Stimulated activated CD4-positive, alpha-beta T cell treated with anti-CD3 and anti-CD28 coated beads, Interleukin-4, amount 100 ng/mL, for 4 hours (primary cell): ENCODE measurements at regions not wholly inside any gene's neighbourhood (a gene's known extent, or its start where the extent isn't known, plus 50 kb on each side); places are given as distances from the start of the nearest gene placed in this dataset.

Source experiments
- DNase-seq, 2 experiments: peaks; one replicate each; pipeline ENCODE4 v3.0.0-alpha.2; 2020

DNA sequence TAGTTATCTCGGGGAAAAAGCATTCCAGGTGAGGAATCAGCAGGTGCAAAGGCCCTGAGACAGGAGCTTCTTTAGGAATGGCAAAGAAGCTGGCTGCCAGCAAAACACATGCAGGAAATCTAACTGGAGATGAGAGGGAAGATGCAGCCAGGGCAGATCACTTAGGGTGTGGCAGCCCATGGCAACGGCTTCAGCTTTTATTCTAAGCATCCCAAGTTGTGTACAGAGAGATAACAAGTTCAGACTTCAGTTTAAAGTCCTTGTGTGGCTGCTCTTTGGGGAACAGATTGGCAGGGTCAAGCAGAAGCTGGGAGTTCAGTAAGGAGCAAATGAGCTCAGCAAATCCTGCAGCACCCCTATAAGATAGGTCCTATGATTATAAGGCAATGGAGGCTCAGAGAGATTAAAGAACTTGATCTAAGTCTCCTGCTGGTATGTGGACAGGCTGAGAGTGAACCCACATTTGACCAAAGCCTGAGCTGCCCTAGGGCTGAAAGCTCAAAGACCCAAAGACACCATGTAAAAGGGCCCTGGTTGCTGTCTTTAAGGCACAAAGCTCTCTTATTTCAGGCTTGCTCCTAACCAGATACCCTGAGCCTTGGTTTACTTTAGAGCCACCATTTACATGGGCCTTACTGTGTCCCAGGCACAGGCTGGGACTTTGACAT is 466.8 kb downstream of the SOX6 start:
- no peak for DNase-seq

DNA sequence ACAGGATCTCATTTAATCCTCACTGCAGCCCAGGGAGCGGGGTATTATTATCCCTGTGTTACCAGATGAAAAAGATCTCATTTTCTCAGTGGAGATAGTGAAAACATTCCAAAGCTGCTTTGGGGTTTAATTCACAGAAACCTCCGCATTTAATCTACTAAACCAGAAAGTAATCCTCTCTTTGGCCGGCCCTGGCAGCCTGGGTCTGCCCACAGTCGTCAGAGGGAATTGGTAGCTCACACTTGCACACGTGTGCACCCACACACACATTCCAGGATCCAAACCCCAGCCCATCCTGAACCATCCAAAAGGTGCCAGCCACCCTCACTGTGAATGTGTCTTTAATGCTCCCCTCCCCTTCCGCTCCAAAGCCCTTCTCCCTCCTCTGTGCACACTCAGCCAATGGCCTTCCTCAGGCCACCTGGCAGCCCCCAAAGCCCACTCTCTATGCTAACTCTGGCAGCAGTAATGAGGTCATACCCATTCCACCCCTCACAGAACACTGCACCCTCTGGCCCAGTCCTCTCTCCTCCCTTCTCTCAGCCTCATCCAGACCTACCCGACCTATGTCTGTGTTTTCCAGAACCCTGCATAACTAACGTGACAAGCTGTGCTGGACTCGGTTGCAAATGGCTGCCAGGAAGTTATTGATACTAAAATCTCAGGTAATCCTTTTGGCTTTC is 466.2 kb downstream of the SOX6 start:
- DNase-seq: no peak

DNA sequence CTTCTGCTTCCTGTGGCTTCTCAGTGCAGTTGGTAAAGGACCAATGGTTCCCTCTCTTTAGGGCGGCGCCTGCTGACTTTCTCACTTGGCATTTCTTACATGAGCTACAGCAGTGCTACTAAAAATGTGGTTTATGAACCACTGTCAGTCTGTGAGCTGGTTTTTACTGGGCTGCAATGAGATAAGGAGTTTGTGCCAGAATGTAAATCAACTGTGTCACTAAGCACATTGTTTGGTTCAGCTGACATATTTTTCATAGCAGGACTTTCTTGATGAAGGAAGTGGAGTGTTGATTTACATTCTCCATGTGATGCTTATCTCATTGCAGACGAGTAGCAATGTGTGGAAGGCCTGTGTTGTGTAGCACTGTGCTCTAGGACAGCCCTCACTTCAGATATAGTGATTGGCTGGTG is 463.3 kb downstream of the SOX6 start:
- DNase-seq: no peak

DNA sequence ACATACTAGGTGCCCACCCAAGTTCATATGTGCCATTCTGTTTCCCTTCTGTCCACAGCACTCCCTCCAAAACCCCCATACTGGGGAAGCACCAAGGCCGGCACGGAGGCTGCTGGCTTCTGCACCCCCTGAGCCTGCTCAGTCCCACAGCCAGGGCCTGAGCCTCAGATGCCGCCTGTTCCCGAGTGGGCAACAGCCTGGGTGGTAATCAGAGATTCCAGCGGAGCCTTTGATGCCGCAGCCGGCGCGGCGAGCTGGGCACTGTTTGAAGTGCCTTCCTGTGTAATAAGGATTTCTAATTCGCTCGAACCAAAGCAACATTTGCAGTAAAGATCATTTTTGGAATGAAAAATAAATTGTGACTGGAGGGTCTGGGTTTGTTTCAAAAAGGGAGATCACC is 460.3 kb downstream of the SOX6 start:
- no peak for DNase-seq

DNA sequence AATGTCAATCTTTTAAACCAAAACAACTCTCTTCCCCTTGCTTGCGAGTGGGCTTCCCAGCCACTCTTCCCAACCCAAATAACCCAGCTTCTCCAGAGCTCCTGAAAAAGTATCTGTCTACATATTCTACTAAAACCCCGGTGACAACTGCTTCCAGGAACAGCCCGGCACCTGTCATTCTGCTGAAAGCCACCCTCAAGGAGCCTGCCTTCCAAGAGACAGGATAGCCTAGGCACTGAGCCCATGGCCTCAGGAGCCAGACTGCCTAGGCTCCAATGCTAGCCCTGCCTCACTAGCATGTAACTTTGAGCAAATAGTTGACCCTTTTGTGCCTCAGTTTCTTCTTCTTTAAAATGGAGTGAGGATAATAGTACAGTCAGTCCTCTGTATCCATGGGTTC is 459.8 kb downstream of the SOX6 start:
- DNase-seq: no peak

DNA sequence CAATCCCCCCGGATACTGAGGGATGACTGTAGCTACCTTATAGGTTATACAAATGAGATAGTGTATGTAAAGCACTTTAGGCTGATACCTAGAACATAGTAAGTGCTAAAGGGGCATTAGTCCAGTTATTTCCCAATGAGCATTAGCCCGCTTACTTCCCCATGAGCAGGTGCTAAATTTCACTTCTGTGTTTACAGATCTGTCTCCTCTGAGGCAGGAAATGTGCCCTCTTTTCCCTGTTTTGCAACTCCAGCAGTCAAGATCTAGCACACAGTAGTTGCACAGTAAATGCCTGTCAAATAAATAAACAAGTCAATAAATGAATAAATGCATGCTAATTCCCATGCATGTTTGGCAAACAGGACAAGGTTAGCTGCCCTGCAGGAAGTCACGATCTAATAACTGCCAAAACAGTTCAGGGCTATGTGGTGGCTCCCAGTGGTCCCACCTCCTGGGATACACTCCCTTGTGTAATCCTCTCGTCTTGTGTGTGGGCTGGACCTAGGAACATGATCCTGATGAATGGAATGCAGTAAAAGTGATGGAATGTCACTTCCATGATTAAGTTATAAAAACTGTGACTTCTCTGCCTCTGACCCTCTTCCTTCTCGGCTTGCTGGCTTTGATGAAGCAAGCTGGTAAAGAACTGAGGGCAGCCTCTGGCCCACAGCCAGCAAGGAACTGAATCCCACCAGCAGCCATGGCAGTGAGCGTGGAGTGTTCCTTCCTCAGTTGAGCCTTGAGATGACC is 459.0 kb downstream of the SOX6 start:
- DNase-seq: no peak

DNA sequence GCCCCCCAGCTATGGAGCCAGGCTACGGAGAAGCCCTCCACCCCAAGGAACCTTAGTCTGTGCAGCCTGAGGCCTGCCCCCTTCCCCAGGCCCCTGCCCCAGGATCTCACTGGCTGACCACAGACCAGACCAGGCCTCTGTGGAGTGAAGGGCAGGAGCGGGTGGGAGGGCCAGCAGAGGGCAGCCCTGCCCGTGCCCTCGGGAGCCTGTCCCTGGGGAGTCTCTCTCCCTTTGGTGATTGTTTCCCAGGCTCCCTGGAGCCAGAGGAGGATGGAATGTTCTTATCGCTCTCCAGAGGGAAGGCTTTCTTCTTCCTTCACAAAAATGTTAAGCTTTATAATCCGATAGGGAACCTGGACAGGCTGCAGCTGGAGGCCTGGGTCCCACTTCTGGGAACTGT is 455.3 kb downstream of the SOX6 start:
- no peak for DNase-seq

DNA sequence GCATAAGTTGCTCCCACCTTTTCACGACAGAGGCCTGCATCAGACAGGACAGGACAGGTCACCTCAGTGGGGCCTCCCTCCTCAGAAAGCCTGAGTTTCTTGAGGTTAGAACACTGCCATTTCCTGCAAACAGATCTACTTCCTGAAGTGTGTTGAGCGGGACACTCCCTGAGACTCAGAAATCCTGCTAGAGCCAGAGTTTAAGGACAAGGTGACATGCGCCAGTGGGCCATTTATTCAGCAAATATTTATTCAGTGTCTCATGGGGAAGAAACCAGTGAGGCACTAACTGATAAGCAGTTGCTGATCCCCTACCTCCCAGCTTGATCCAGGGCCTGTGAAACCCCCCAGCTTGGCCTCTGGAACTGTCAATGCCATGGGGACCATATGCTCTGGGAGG is 454.6 kb downstream of the SOX6 start:
- DNase-seq: no peak

DNA sequence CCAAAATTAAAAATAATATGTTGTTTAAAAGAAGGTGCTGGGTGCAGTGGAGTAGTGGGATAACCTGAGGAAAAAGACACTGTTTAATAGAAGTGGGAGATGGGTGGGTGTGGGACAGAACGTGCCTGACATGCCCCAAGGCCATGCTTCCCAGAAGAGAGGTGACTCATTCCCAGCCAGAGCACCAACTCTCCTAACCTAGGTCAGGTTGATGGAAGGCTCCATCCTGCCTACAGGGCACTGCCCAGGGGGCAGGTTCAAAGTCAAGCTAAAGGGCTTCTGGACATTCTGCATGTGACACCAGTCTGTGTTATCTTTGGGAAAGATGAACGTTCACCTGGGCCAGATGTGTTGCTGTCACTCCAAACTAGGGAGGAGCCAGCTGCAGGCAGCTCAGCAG is 453.1 kb downstream of the SOX6 start:
- DNase-seq: no peak

DNA sequence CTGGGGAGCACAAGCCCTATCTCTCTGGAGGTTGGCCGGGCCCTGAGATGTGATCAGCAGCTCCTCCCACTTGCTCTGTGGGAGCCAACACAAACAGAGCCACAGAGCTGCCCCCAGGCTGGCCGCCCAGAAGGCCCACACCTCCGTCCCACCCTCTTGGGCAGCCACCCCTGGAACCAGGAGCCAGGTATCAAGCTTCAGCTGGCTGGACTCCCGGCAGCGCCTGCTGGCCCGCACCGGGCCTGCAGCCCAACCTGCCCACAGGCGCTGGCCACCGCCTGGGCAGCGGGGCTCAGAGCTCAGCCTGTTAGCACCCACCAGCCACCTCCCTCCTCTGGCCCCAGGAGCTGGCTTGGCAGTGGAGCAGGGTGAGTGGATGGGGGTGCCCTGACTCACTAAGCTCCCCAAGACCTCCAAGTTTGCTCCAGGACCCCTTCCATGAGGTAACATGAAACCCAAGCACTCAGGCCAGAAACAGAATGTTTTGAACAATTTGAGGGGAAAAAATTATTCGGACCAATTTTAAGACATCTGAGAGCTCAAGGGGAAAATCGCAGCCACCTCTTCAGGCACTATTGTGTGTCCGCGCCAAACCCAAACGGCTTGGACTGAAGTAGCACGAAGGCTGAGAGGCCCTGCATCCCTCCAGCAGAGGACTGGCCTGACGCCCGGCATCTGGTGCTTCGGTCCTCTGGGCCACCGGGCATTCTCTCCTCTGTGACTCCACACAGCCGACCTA is 450.8 kb downstream of the SOX6 start:
- no peak for DNase-seq

DNA sequence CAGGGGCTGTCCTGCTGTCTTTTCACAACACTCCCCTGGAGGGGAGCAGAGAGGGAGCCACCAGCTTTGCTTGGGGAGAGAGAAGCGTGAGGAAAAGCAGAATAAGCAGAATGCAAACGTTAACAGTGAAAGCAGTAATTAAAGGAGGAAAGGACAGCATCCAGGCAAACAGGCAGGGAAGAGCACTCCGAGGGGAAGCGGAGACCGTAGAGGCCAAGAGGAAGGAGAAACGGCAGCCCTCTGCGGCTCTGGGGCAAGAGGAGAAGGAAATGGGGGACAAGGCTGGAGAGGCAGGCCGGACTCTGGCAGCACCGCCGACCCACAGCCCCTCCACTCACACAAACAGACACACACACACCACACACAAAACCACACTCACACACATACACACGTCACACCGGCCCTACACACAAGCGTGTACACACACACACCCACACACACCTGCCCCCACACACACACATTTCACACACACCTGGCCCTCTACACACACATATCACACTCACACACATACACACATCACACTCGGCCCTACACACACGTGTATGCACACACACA is 449.8 kb downstream of the SOX6 start:
- DNase-seq: no peak

DNA sequence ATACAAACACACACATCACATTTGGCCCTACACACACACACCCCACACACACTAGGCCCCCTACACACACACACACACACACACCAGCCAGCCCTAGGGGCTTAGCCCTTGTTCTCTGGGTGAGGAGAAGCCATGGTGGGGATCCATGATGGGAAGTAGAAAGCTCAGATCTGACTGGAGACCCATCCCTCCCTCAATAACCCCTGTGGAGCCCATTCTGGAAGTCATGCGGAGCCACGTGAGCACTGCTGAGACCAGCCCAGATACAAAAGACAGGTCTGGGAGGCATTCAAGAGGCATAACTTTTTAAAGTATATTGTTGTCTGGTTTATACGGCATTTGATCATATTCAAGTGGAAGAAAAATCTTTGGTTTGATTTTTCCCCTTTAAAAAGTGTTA is 448.5 kb downstream of the SOX6 start:
- no peak for DNase-seq

DNA sequence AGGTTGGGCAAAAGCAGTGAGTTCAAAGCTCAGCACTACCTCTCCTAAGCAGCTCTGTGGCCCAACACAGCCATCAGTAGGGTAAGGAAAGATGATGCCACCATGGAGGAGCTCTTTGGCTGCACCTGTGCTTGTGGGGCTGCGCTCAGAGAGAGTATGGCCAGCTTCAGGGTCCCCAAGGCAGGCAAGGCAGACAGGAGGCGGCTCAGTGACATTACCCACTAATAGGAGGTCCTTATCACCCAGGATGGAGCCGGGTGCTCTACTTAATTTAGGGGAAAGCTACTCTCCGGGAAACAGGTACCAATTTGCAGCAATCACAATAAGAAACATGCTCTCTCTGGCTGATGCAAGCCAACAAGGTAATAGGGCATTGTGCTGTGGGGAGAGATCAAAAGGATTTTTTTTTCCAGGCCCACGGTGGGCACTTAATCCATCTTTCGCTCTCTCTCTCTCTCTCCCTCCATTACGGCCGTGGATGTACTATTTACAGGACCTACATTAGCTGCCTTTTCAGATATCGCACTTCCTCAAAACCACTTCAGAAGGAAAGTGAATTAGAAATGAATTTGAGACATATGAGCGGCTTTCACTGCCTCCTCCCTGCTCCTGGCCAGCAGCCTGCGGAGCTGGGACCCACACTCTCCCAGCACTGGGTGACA is 446.3 kb downstream of the SOX6 start:
- no peak for DNase-seq

DNA sequence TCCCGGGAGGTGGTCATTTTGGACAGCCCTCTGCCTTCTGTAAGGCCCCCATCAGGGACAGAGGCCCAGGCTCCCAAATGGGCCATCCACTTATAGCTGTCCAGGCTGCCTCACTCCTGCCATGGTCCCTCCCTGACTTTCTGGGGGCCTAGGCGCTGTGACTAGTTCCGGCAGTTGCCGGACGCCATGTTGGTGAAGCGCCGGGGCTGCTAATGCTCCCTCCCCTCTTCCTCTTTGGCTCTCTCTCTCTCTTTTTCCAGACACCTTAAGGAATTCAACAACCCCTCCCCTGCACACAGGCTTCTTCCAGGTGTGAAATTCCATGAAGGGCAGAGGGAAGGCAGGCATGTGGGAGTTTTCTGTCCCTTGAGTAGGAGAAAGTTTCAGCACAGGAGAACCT is 445.6 kb downstream of the SOX6 start:
- DNase-seq: no peak

DNA sequence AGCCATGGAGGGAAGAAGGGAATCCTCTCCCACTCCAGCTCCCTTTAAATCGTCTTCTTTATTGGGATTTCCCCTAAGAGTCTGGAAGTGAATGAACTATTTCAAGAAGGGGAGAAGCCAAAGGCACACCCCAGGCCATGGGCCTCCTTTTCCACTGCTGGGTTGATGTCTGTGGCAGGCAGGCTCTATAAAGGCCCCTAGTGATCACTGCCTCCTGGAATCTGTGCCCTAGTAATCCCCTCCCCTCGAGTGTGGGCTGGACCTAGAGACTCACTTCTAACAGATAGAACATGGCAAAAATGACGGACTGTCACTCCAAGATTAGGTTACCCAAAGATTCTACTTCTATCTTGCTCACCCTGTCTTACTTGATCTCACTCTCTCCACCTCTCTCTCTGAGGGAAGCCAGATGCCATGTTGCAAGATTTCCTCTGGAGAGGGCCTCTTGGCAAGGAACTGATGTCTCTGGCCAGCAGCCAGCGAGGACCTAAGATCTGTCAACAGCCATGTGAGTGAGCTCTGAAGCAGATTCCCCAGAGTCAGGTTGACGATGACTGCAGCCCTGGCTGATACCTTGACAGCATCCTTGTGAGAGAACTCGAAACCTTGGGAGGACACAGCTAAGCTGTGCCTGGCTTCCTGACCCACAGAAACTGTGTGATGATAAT is 444.8 kb downstream of the SOX6 start:
- no peak for DNase-seq

DNA sequence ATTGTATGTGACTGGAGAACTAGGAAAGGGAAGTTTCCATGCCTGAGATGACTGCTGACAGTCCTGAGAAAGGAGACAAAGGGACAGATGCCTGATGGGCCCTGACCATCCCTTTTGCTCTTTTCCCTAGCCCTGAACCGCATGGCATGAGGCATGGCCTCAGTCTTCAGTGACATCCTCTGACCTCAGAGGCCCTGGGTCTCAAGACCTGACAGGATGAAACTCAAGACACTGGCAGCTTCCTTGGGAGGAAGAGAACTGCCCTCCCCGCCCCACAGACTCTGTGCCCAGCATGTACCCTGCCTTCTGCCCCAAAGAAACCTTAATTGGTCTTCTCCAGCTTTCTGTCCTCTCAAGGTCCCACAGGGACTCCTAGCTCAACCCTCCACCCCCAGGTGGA is 444.1 kb downstream of the SOX6 start:
- DNase-seq: no peak

DNA sequence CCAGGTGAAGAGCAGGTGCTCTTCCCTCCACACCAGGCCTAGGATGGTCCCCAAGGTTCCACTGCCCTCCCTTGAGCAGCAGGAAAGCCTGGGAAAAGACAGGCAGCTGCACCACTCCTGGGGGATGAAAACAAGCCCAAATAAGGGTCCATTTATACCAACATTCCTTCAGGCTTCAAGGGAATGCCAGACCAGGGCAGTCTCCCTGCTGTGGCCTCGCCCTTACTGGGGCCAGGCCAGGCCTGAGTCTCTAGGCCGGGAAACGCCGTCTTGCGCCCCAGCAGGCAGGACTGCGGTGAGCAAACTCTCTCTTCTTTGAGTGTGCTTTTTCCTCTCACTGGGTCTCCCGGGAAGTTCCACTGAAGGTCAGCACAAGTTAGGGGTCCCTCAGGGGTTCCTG is 443.5 kb downstream of the SOX6 start:
- DNase-seq: no peak

DNA sequence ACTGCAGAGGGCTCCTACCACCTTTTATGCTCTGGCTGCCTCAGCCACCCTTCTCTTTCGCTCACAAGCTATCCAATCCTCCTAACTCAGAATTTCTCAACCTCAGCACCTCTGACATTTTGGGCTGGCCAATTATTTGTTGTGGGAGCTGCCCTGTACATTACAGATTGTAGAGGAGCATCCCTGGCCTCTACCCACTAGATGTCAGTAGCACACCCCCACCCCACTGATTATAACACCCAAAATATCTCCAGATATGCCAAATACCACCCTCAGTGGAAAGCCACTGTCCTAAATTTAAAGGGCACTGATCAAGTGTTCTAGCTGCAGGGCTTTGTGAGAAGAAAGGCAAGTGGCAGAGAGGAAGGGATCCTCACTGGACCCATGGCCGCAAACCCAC is 443.1 kb downstream of the SOX6 start:
- no peak for DNase-seq
